Fibroblast of lung (primary cell): ENCODE measurements at regions not wholly inside any gene's neighbourhood (a gene's known extent, or its start where the extent isn't known, plus 50 kb on each side); places are given as distances from the start of the nearest gene placed in this dataset.

Experiments
- DNase-seq, 2 donors: peaks; one replicate each; pipeline versions ENCODE4 v3.0.0 to v3.0.0-alpha.2; 2010; ENCODE audit warnings: low read depth in 2 of 2
- H2AFZ ChIP-seq: 2 replicates; pipeline ENCODE4 v1.5.1; 2012; ENCODE audit warnings: low read length, control low read depth, inconsistent platforms
- H3K27ac ChIP-seq: 2 replicates; pipeline ENCODE4 v1.5.1; 2011; ENCODE audit warnings: low read length, control low read depth; ENCODE audit not compliant: insufficient read depth
- H3K27me3 ChIP-seq: 2 replicates; pipeline ENCODE4 v1.5.1; 2011; ENCODE audit warnings: mild to moderate bottlenecking, low read length; ENCODE audit not compliant: control insufficient read depth, insufficient read depth
- H3K36me3 ChIP-seq: 2 replicates; pipeline ENCODE4 v1.5.1; 2011; ENCODE audit warnings: low read length; ENCODE audit not compliant: control insufficient read depth, insufficient read depth
- H3K4me1 ChIP-seq: 2 replicates; pipeline ENCODE4 v1.5.1; 2011; ENCODE audit warnings: low read length; ENCODE audit not compliant: control insufficient read depth, insufficient read depth; ENCODE audit errors: extremely low read depth
- H3K4me2 ChIP-seq: 2 replicates; pipeline ENCODE4 v1.5.1; 2011; ENCODE audit warnings: low read length, control low read depth; ENCODE audit not compliant: insufficient read depth; ENCODE audit errors: extremely low read depth
- H3K4me3 ChIP-seq, 4 experiments: fragments of 200-600 bp in 1 of 4; sonication (generic) in 1 of 4; replicated peaks in 1 of 4; 2 replicates each; pipeline ENCODE4 v1.5.1; 2011 to 2016; ENCODE audit warnings: low read length in 4 of 4, low read depth in 3 of 4, mild to moderate bottlenecking in 3 of 4, control low read depth in 2 of 4, inconsistent platforms in 1 of 4, mixed read lengths in 1 of 4; ENCODE audit not compliant: insufficient read depth in 1 of 4; ENCODE audit errors: control extremely low read depth in 1 of 4
- H3K79me2 ChIP-seq: 2 replicates; pipeline ENCODE4 v1.5.1; 2012; ENCODE audit warnings: mild to moderate bottlenecking, low read length, inconsistent platforms; ENCODE audit not compliant: control insufficient read depth, insufficient read depth
- H3K9ac ChIP-seq: 2 replicates; pipeline ENCODE4 v1.5.1; 2011; ENCODE audit warnings: mild to moderate bottlenecking, low read length, control low read depth; ENCODE audit not compliant: insufficient read depth
- H3K9me3 ChIP-seq: 2 replicates; pipeline ENCODE4 v1.5.1; 2012; ENCODE audit warnings: low read depth, low read length; ENCODE audit not compliant: control insufficient read depth, insufficient read depth
- H4K20me1 ChIP-seq: 2 replicates; pipeline ENCODE4 v1.5.1; 2011; ENCODE audit warnings: low read length; ENCODE audit not compliant: control insufficient read depth, insufficient read depth; ENCODE audit errors: extremely low read depth
- CTCF ChIP-seq, 2 donors: IDR thresholded peaks in 1 of 2; conservative IDR thresholded peaks in 1 of 2; 1 replicate in 1 of 2; 2 replicates in 1 of 2; pipeline ENCODE4 v1.5.1; 2011 to 2012; ENCODE audit warnings: low read length in 2 of 2, control low read depth in 1 of 2, inconsistent platforms in 1 of 2, low read depth in 1 of 2, mild to moderate bottlenecking in 1 of 2
- EZH2 ChIP-seq: IDR thresholded peaks from 2 replicates; pipeline ENCODE4 v1.5.1; 2012; ENCODE audit warnings: low read length, control low read depth, mild to moderate bottlenecking; ENCODE audit errors: missing control alignments

GRCh38 chr3:151557068-151557840 is 96.4 kb upstream of the IGSF10 start:
- no peak overlapping the region for H3K27ac ChIP-seq
- H3K9ac ChIP-seq, result no peak overlapping the region
- no peaks in the 10 kb centered on the region for H3K36me3 ChIP-seq
- no peaks in the 10 kb centered on the region for H4K20me1 ChIP-seq
- no peaks in the 10 kb centered on the region for H3K79me2 ChIP-seq
- no peak for TF ChIP-seq EZH2
- TF ChIP-seq CTCF (conservative IDR thresholded peaks at IDR 0.05 in 1 of 2, IDR thresholded peaks at IDR 0.05 in 1 of 2; ENCODE audit: low read depth in 1 of 2, low read length in 2 of 2), result no peak
- no peak overlapping the region for H3K4me3 ChIP-seq
- H2AFZ ChIP-seq, result no peak overlapping the region
- no peaks in the 10 kb centered on the region for H3K4me1 ChIP-seq
- H3K27me3 ChIP-seq, result no peaks in the 10 kb centered on the region
- H3K9me3 ChIP-seq, result no peaks in the 10 kb centered on the region
- no peak for DNase-seq
- H3K4me2 ChIP-seq, result no peak overlapping the region

- no peak overlapping the region for H2AFZ ChIP-seq
- no peaks in the 10 kb centered on the region for H4K20me1 ChIP-seq
- DNase-seq, result no peak
- H3K4me3 ChIP-seq, result no peak overlapping the region
- H3K27ac ChIP-seq, result no peak overlapping the region
- no peak overlapping the region for H3K9ac ChIP-seq
- no peaks in the 10 kb centered on the region for H3K36me3 ChIP-seq
- no peaks in the 10 kb centered on the region for H3K9me3 ChIP-seq
- no peaks in the 10 kb centered on the region for H3K4me1 ChIP-seq
- H3K27me3 ChIP-seq, result no peaks in the 10 kb centered on the region
- H3K79me2 ChIP-seq, result no peaks in the 10 kb centered on the region
- H3K4me2 ChIP-seq, result no peak overlapping the region
- no peak for TF ChIP-seq EZH2
- TF ChIP-seq CTCF (conservative IDR thresholded peaks at IDR 0.05 in 1 of 2, IDR thresholded peaks at IDR 0.05 in 1 of 2; ENCODE audit: low read depth in 1 of 2, low read length in 2 of 2), result no peak
Observed at GRCh38 chr3:151556596-151556995, 95.7 kb upstream of the IGSF10 start.

- no peak overlapping the region for H3K4me2 ChIP-seq
- no peaks in the 10 kb centered on the region for H4K20me1 ChIP-seq
- DNase-seq, result no peak
- H3K79me2 ChIP-seq, result no peaks in the 10 kb centered on the region
- no peaks in the 10 kb centered on the region for H3K27me3 ChIP-seq
- H3K9ac ChIP-seq, result no peak overlapping the region
- no peaks in the 10 kb centered on the region for H3K4me1 ChIP-seq
- H3K4me3 ChIP-seq, result no peak overlapping the region
- TF ChIP-seq EZH2 (no peak), CTCF (conservative IDR thresholded peaks at IDR 0.05 in 1 of 2, IDR thresholded peaks at IDR 0.05 in 1 of 2; ENCODE audit: low read depth in 1 of 2, low read length in 2 of 2) (no peak)
- H3K36me3 ChIP-seq, result no peaks in the 10 kb centered on the region
- H3K27ac ChIP-seq, result no peak overlapping the region
- no peak overlapping the region for H2AFZ ChIP-seq
- H3K9me3 ChIP-seq, result no peaks in the 10 kb centered on the region
Observed at GRCh38 chr3:151555523-151555922, 94.7 kb upstream of the IGSF10 start.
